ENCODE measurements at regions not wholly inside any gene's neighbourhood (a gene's known extent, or its start where the extent isn't known, plus 50 kb on each side); places are given as distances from the start of the nearest gene placed in this dataset.

- intact Hi-C loops (cut with DNase I), result no loop called here
- TF ChIP-seq CTCF (IDR thresholded peaks at IDR 0.05), result no peak
- TF ChIP-seq EP300 (IDR thresholded peaks at IDR 0.05), result no peak
- no peak for TF ChIP-seq POLR2A (IDR thresholded peaks at IDR 0.05)
- Histone ChIP-seq H3K27me3 (no peaks in the 10 kb centered on the region), H3K9me3 (no peaks in the 10 kb centered on the region), H3K4me1 (ENCODE audit: insufficient read depth) (no peaks in the 10 kb centered on the region), H3K4me3 (no peak overlapping the region), H3K36me3 (no peaks in the 10 kb centered on the region), H3K27ac (no peak overlapping the region)
- WGBS, 3 donors, result 86 to 89% (median 88%) methylated on average over 5 of the region's 5 CpGs
- no peak for DNase-seq
Measured at GRCh38 chr2:120493231-120493630, 147.3 kb downstream of the INHBB start.

GRCh38 chr2:120494446-120494845, 148.5 kb downstream of the INHBB start:
- Histone ChIP-seq H3K4me1 (ENCODE audit: insufficient read depth) (no peaks in the 10 kb centered on the region), H3K27ac (no peak overlapping the region), H3K36me3 (no peaks in the 10 kb centered on the region), H3K9me3 (no peaks in the 10 kb centered on the region), H3K4me3 (no peak overlapping the region), H3K27me3 (no peaks in the 10 kb centered on the region)
- TF ChIP-seq EP300 (IDR thresholded peaks at IDR 0.05) (no peak), CTCF (IDR thresholded peaks at IDR 0.05) (no peak), POLR2A (IDR thresholded peaks at IDR 0.05) (no peak)
- intact Hi-C loops (cut with DNase I), result no loop called here
- DNase-seq, result no peak

GRCh38 chr2:120495586-120495985, 149.7 kb downstream of the INHBB start:
- DNase-seq, result no peak
- WGBS, 3 donors, result 88 to 94% (median 92%) methylated on average over 2 of the region's 2 CpGs
- no peak for TF ChIP-seq POLR2A (IDR thresholded peaks at IDR 0.05)
- TF ChIP-seq EP300 (IDR thresholded peaks at IDR 0.05), result no peak
- no peak for TF ChIP-seq CTCF (IDR thresholded peaks at IDR 0.05)

GRCh38 chr2:120496235-120496634, 150.3 kb downstream of the INHBB start:
- no peak for DNase-seq
- no peak for TF ChIP-seq POLR2A (IDR thresholded peaks at IDR 0.05)
- no peak for TF ChIP-seq CTCF (IDR thresholded peaks at IDR 0.05)
- TF ChIP-seq EP300 (IDR thresholded peaks at IDR 0.05), result no peak
- no peak overlapping the region for H3K4me3 ChIP-seq
- no peak overlapping the region for H3K27ac ChIP-seq
- WGBS, 3 donors, result 73 to 81% (median 76%) methylated on average over 7 of the region's 7 CpGs
- no peaks in the 10 kb centered on the region for H3K9me3 ChIP-seq
- no peaks in the 10 kb centered on the region for H3K36me3 ChIP-seq
- H3K4me1 ChIP-seq (ENCODE audit: insufficient read depth), result no peaks in the 10 kb centered on the region
- H3K27me3 ChIP-seq, result no peaks in the 10 kb centered on the region
- intact Hi-C loops (cut with DNase I), result no loop called here

More at GRCh38 chr2:120495586-120495985, 149.7 kb downstream of the INHBB start:
- H3K27me3 ChIP-seq, result no peaks in the 10 kb centered on the region
- H3K4me1 ChIP-seq (ENCODE audit: insufficient read depth), result no peaks in the 10 kb centered on the region
- H3K27ac ChIP-seq, result no peak overlapping the region
- no peaks in the 10 kb centered on the region for H3K36me3 ChIP-seq
- H3K4me3 ChIP-seq, result no peak overlapping the region
- H3K9me3 ChIP-seq, result no peaks in the 10 kb centered on the region
- intact Hi-C loops (cut with DNase I), result no loop called here

GRCh38 chr2:120496759-120497158, 150.8 kb downstream of the INHBB start:
- Histone ChIP-seq H3K27ac (no peak overlapping the region), H3K27me3 (no peaks in the 10 kb centered on the region), H3K36me3 (no peaks in the 10 kb centered on the region), H3K4me1 (ENCODE audit: insufficient read depth) (no peaks in the 10 kb centered on the region), H3K4me3 (no peak overlapping the region), H3K9me3 (no peaks in the 10 kb centered on the region)
- DNase-seq, result no peak
- TF ChIP-seq POLR2A (IDR thresholded peaks at IDR 0.05) (no peak), CTCF (IDR thresholded peaks at IDR 0.05) (no peak), EP300 (IDR thresholded peaks at IDR 0.05) (no peak)
- intact Hi-C loops (cut with DNase I), result no loop called here
- 78 to 80% (median 79%) methylated on average over 7 of the region's 7 CpGs for WGBS, 3 donors
